K562 (cell line): ENCODE measurements at regions not wholly inside any gene's neighbourhood (a gene's known extent, or its start where the extent isn't known, plus 50 kb on each side); places are given as distances from the start of the nearest gene placed in this dataset.
A peak's percentile ranks its signal among the peaks of the same experiment; 100 is the strongest.

Experiments used
- ATAC-seq: fragments of 200-7000 bp; cut with Tn5 transposase; 3 replicates; pipeline ENCODE4 v1.9.1; 2020; ENCODE audit warnings: moderate library complexity
- BruUV-seq: library from RNA; stranded (reverse); fragments of 400-500 nt; replicated peaks from 2 replicates; lab custom pipeline; 2021; lab: Mats Ljungman, UMichigan
- CTCF ChIA-PET: fragments of 300-600 bp; formaldehyde crosslinking; extraction: SDS; loops from one replicate; lab custom pipeline; 2021; ENCODE audit warnings: low intra/inter-chr PET ratio; lab: Yijun Ruan, JAX
- POLR2A ChIA-PET: fragments of 300-600, 350-650 bp; sonication (Branson Sonifier 250); formaldehyde crosslinking; extraction: SDS; loops from one replicate; lab custom pipeline; 2021; ENCODE audit warnings: antibody characterized with exemption, inconsistent platforms; lab: Yijun Ruan, JAX
- DNase-seq, 4 experiments: peaks; one replicate each; pipeline versions ENCODE4 v3.0.0 to v3.0.0-alpha.2; 2011 to 2018; ENCODE audit warnings: low spot score in 3 of 4, mixed read lengths in 3 of 4; ENCODE audit errors: extremely low read depth in 1 of 4
- FAIRE-seq: peaks from 2 replicates; lab custom pipeline; 2011; peaks lifted over from hg19 to GRCh38; lab: Jason Lieb, UNC
- H2AFZ ChIP-seq: 2 replicates; pipeline ENCODE4 v1.6.0; 2011; ENCODE audit warnings: low read depth, low read length, control low read depth, inconsistent platforms
- H3K27ac ChIP-seq: fragments of 200-600 bp; 3 replicates; pipeline ENCODE4 v1.8.0; 2011; ENCODE audit warnings: low read depth, mild to moderate bottlenecking, control low read depth, inconsistent platforms, low read length, moderate library complexity, mixed read lengths; ENCODE audit errors: extremely low read depth
- H3K27me3 ChIP-seq, 2 experiments: fragments of 300-600 bp in 1 of 2; 2 replicates in 1 of 2; 3 replicates in 1 of 2; pipeline versions ENCODE4 v1.6.0 to v1.8.0; 2011; ENCODE audit warnings: inconsistent platforms in 2 of 2, low read length in 2 of 2, mild to moderate bottlenecking in 1 of 2, mixed read lengths in 1 of 2, moderate library complexity in 1 of 2; ENCODE audit not compliant: control insufficient read depth in 2 of 2, insufficient read depth in 2 of 2
- H3K36me3 ChIP-seq: fragments of 300-600 bp; 3 replicates; pipeline ENCODE4 v1.8.0; 2011; ENCODE audit warnings: mild to moderate bottlenecking, low read length, inconsistent platforms; ENCODE audit not compliant: control insufficient read depth, insufficient read depth
- H3K4me1 ChIP-seq, 2 experiments: fragments of 200-600 bp in 1 of 2; replicated peaks in 1 of 2; 2 replicates in 1 of 2; 3 replicates in 1 of 2; pipeline versions ENCODE4 v1.5.1 to v1.8.0; 2011; ENCODE audit warnings: inconsistent platforms in 2 of 2, low read length in 2 of 2, mild to moderate bottlenecking in 1 of 2, mixed read lengths in 1 of 2, moderate library complexity in 1 of 2; ENCODE audit not compliant: control insufficient read depth in 2 of 2, insufficient read depth in 2 of 2
- H3K4me2 ChIP-seq: 2 replicates; pipeline ENCODE4 v1.6.1; 2011; ENCODE audit warnings: low read length, control low read depth, inconsistent platforms, mixed read lengths; ENCODE audit not compliant: insufficient read depth
- H3K4me3 ChIP-seq: fragments of 200-600 bp; sonication (generic), shearing (Covaris generic); 2 replicates; pipeline ENCODE4 v1.5.1; 2016; ENCODE audit warnings: control low read depth, inconsistent platforms
- H3K79me2 ChIP-seq: fragments of 200-600 bp; 3 replicates; pipeline ENCODE4 v1.8.0; 2011; ENCODE audit warnings: low read length, inconsistent platforms; ENCODE audit not compliant: control insufficient read depth, insufficient read depth
- H3K9ac ChIP-seq, 2 experiments: 2 replicates each; pipeline versions ENCODE4 v1.6.0 to v1.6.1; 2011; ENCODE audit warnings: low read depth in 2 of 2, low read length in 2 of 2, control low read depth in 1 of 2, inconsistent platforms in 1 of 2, mild to moderate bottlenecking in 1 of 2, mixed read lengths in 1 of 2; ENCODE audit not compliant: insufficient read depth in 1 of 2
- H3K9me1 ChIP-seq: one replicate; pipeline ENCODE4 v1.6.0; 2011; ENCODE audit warnings: inconsistent platforms, mild to moderate bottlenecking, low read length, moderate library complexity; ENCODE audit not compliant: control insufficient read depth, insufficient read depth
- H3K9me3 ChIP-seq: replicated peaks from 2 replicates; pipeline ENCODE4 v1.5.1; 2011; ENCODE audit warnings: low read depth, low read length, inconsistent platforms; ENCODE audit not compliant: control insufficient read depth, insufficient read depth
- H4K20me1 ChIP-seq: replicated peaks from 2 replicates; pipeline ENCODE4 v1.6.1; 2011; ENCODE audit warnings: low read length, inconsistent platforms, mixed read lengths; ENCODE audit not compliant: control insufficient read depth, insufficient read depth
- BACH1 ChIP-seq: fragments of 200-800 bp; sonication (Bioruptor generic); IDR thresholded peaks from 2 replicates; pipeline ENCODE4 v1.6.1; 2016; ENCODE audit warnings: missing genetic modification characterization, missing compliant biosample characterization
- CEBPB ChIP-seq: fragments of 450-650 bp; IDR thresholded peaks from 2 replicates; pipeline ENCODE4 v1.6.1; 2016; ENCODE audit warnings: missing genetic modification characterization, missing compliant biosample characterization
- CEBPG ChIP-seq, 3 experiments: fragments of 200-800 bp in 1 of 3; sonication (Bioruptor generic) in 1 of 3; sonication (generic) in 1 of 3; formaldehyde crosslinking in 1 of 3; IDR thresholded peaks in 2 of 3; conservative IDR thresholded peaks in 1 of 3; 2 replicates each; pipeline versions ENCODE4 v1.6.1 to v1.8.0; 2016 to 2022; ENCODE audit warnings: missing compliant biosample characterization in 2 of 3, missing genetic modification characterization in 2 of 3, mild to moderate bottlenecking in 1 of 3, missing genetic modification reagents in 1 of 3
- MEF2D ChIP-seq: conservative IDR thresholded peaks from 2 replicates; pipeline ENCODE4 v1.6.1; 2016; ENCODE audit warnings: low read depth, missing genetic modification characterization, missing compliant biosample characterization
- PURB ChIP-seq: sonication (generic); formaldehyde crosslinking; IDR thresholded peaks from 2 replicates; pipeline ENCODE4 v1.9.0; 2021; ENCODE audit warnings: low read depth, mild to moderate bottlenecking, missing genetic modification reagents
- TAF1 ChIP-seq: IDR thresholded peaks from 2 replicates; pipeline ENCODE4 v1.6.1; 2011; ENCODE audit warnings: mild to moderate bottlenecking, low read length, moderate library complexity; ENCODE audit not compliant: insufficient read depth, control insufficient read depth, severe bottlenecking; ENCODE audit errors: extremely low read depth
- ZNF212 ChIP-seq: fragments of 450-650 bp; formaldehyde crosslinking; IDR thresholded peaks from 2 replicates; pipeline ENCODE4 v1.4.0; 2020; ENCODE audit warnings: mild to moderate bottlenecking
- ZNF444 ChIP-seq: fragments of 250-450 bp; sonication (Bioruptor Pico); IDR thresholded peaks from 2 replicates; pipeline ENCODE4 v1.4.0; 2020; ENCODE audit warnings: mild to moderate bottlenecking, moderate library complexity
- WGBS: fragments of 100-300 bp; shearing (Covaris generic); methylation state at CpG from one replicate; pipeline ENCODE4 v1.1.6; 2016; ENCODE audit warnings: low coverage, mixed read lengths; ENCODE audit not compliant: insufficient coverage; ENCODE audit errors: missing lambda C conversion rate; 5-methylcytosine and 5-hydroxymethylcytosine counted together
- in situ Hi-C: fragments of 300-500 bp; cut with MboI; formaldehyde crosslinking; loops from 4 replicates; pipeline ENCODE4 v1.15.0; 2018; ENCODE audit warnings: inconsistent platforms, mixed read lengths
- intact Hi-C: fragments of 100-400 bp; cut with micrococcal nuclease; formaldehyde crosslinking; loops from 2 replicates; pipeline ENCODE4 v1.14.2; 2022
- TF ChIP-seq, protein P1 (sequence below): fragments of 250-450 bp; sonication (Bioruptor Pico); IDR thresholded peaks from 2 replicates; pipeline ENCODE4 v1.4.0; 2020; ENCODE audit warnings: mild to moderate bottlenecking
- TF ChIP-seq, protein P2 (sequence below): fragments of 250-450 bp; sonication (Bioruptor Pico); IDR thresholded peaks from 2 replicates; pipeline ENCODE4 v1.4.0; 2020

DNA sequence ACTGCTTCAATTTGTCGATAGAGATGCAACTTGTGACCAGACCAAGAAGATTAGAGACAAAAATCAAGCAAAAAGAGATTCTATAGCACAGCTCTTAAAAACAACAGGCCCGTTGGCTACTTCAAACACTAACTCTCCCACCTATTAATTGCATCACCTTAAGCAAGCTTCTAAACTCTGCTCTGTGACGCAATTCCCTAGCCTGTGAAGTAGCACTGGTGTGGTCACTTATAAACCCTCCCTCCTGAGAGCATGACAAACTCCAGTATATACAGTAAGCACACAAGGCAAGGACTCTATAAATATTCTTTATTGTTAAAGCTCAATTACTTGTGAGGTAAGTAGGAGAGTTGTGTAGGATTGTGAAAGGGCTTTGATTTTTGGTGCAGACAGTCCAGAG, 72.3 kb downstream of the CMPK2 start:
- ATAC-seq, result 0 out of 3 replicates have a peak, but pooled peaks have one; percentile 29
- in situ Hi-C loops, result no loop called here

DNA sequence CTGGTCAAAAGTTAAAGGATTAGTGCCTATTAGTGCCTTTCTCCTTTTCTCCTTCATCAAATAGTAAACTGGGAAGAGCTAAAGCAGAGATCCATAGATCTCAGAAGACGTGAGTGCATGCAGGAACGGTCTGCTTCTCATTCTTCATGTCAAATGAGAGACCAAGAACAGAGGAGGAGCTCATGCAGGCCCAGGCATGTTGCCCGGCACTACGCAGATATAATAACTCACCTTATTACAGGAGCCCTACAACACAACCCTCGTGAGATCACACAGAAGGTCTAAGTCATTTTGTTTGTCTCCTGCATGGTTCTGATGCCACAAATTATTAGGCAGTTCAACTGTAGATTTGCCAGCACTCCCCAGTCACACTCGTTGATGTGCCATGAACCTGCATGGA, 71.8 kb downstream of the CMPK2 start:
- H3K27me3 ChIP-seq, result peaks cover 15 to 26% of the 10 kb centered on the region in 2 experiments; a peak in 4 of 5 replicates
- no peaks in the 10 kb centered on the region for H3K9me3 ChIP-seq
- H3K79me2 ChIP-seq, result no peaks in the 10 kb centered on the region
- FAIRE-seq (no peak), DNase-seq (no peak), ATAC-seq (no peak)
- CTCF ChIA-PET, result no interaction called here
- H3K4me1 ChIP-seq, result no peaks in the 10 kb centered on the region
- H3K27ac ChIP-seq, result no peak overlapping the region
- no peak overlapping the region for H2AFZ ChIP-seq
- no TSS peak for BruUV-seq
- WGBS, result 0% methylated on average over 6 of the region's 6 CpGs
- POLR2A ChIA-PET, result no interaction called here
- in situ Hi-C loops (no loop called here), intact Hi-C loops (no loop called here)
- no peaks in the 10 kb centered on the region for H3K9me1 ChIP-seq
- no peak overlapping the region for H3K4me2 ChIP-seq
- no peak overlapping the region for H3K4me3 ChIP-seq
- no peaks in the 10 kb centered on the region for H4K20me1 ChIP-seq
- no peaks in the 10 kb centered on the region for H3K36me3 ChIP-seq
- H3K9ac ChIP-seq, result no peak overlapping the region
- no peak for TF ChIP-seq TAF1
- TF ChIP-seq MEF2D, result no peak
- TF ChIP-seq BACH1, result no peak
- TF ChIP-seq, protein P1, sequence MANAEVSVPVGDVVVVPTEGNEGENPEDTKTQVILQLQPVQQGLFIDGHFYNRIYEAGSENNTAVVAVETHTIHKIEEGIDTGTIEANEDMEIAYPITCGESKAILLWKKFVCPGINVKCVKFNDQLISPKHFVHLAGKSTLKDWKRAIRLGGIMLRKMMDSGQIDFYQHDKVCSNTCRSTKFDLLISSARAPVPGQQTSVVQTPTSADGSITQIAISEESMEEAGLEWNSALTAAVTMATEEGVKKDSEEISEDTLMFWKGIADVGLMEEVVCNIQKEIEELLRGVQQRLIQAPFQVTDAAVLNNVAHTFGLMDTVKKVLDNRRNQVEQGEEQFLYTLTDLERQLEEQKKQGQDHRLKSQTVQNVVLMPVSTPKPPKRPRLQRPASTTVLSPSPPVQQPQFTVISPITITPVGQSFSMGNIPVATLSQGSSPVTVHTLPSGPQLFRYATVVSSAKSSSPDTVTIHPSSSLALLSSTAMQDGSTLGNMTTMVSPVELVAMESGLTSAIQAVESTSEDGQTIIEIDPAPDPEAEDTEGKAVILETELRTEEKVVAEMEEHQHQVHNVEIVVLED (CRISPR knock-in tag), result no peak
- TF ChIP-seq, protein P2, sequence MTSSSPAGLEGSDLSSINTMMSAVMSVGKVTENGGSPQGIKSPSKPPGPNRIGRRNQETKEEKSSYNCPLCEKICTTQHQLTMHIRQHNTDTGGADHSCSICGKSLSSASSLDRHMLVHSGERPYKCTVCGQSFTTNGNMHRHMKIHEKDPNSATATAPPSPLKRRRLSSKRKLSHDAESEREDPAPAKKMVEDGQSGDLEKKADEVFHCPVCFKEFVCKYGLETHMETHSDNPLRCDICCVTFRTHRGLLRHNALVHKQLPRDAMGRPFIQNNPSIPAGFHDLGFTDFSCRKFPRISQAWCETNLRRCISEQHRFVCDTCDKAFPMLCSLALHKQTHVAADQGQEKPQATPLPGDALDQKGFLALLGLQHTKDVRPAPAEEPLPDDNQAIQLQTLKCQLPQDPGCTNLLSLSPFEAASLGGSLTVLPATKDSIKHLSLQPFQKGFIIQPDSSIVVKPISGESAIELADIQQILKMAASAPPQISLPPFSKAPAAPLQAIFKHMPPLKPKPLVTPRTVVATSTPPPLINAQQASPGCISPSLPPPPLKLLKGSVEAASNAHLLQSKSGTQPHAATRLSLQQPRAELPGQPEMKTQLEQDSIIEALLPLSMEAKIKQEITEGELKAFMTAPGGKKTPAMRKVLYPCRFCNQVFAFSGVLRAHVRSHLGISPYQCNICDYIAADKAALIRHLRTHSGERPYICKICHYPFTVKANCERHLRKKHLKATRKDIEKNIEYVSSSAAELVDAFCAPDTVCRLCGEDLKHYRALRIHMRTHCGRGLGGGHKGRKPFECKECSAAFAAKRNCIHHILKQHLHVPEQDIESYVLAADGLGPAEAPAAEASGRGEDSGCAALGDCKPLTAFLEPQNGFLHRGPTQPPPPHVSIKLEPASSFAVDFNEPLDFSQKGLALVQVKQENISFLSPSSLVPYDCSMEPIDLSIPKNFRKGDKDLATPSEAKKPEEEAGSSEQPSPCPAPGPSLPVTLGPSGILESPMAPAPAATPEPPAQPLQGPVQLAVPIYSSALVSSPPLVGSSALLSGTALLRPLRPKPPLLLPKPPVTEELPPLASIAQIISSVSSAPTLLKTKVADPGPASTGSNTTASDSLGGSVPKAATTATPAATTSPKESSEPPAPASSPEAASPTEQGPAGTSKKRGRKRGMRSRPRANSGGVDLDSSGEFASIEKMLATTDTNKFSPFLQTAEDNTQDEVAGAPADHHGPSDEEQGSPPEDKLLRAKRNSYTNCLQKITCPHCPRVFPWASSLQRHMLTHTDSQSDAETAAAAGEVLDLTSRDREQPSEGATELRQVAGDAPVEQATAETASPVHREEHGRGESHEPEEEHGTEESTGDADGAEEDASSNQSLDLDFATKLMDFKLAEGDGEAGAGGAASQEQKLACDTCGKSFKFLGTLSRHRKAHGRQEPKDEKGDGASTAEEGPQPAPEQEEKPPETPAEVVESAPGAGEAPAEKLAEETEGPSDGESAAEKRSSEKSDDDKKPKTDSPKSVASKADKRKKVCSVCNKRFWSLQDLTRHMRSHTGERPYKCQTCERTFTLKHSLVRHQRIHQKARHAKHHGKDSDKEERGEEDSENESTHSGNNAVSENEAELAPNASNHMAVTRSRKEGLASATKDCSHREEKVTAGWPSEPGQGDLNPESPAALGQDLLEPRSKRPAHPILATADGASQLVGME (CRISPR knock-in tag), result no peak

More for the DNA sequence above, 72.3 kb downstream of the CMPK2 start:
- BruUV-seq, result no TSS peak
- no peak overlapping the region for H3K4me3 ChIP-seq
- CTCF ChIA-PET, result no interaction called here
- no peaks in the 10 kb centered on the region for H4K20me1 ChIP-seq
- no peaks in the 10 kb centered on the region for H3K9me3 ChIP-seq
- H3K36me3 ChIP-seq, result no peaks in the 10 kb centered on the region
- DNase-seq, result no peak
- 1% methylated on average over 3 of the region's 3 CpGs for WGBS
- H3K79me2 ChIP-seq, result no peaks in the 10 kb centered on the region
- no peaks in the 10 kb centered on the region for H3K9me1 ChIP-seq
- H3K27me3 ChIP-seq, result peaks cover 15 to 26% of the 10 kb centered on the region in 2 experiments; a peak in 4 of 5 replicates
- H2AFZ ChIP-seq, result no peak overlapping the region
- TF ChIP-seq ZNF212, result no peak
- TF ChIP-seq ZNF444 (CRISPR knock-in tag), result no peak
- TF ChIP-seq CEBPB (tag), result peak; percentile 64
- no peak for TF ChIP-seq PURB (CRISPR knock-in tag)
- TF ChIP-seq CEBPG (CRISPR knock-in tag; IDR thresholded peaks at IDR 0.05), result no peak
- peak; percentile 79 to 83 for TF ChIP-seq CEBPG (tag; conservative IDR thresholded peaks at IDR 0.05 in 1 of 2, IDR thresholded peaks at IDR 0.05 in 1 of 2)
- TF ChIP-seq, all 486 proteins: peak for 2
- POLR2A ChIA-PET, result no interaction called here
- Histone ChIP-seq H3K4me2 (no peak overlapping the region), H3K9ac (no peak overlapping the region), H3K27ac (no peak overlapping the region), H3K4me1 (no peaks in the 10 kb centered on the region)
- no peak for FAIRE-seq
- intact Hi-C loops, result no loop called here
